Medulla oblongata (tissue), 1 donor: ENCODE measurements at regions not wholly inside any gene's neighbourhood (a gene's known extent, or its start where the extent isn't known, plus 50 kb on each side); places are given as distances from the start of the nearest gene placed in this dataset.

Source experiments
- DNase-seq: peaks from one replicate; pipeline ENCODE4 v3.0.0-alpha.2; 2015; ENCODE audit errors: extremely low spot score

DNA sequence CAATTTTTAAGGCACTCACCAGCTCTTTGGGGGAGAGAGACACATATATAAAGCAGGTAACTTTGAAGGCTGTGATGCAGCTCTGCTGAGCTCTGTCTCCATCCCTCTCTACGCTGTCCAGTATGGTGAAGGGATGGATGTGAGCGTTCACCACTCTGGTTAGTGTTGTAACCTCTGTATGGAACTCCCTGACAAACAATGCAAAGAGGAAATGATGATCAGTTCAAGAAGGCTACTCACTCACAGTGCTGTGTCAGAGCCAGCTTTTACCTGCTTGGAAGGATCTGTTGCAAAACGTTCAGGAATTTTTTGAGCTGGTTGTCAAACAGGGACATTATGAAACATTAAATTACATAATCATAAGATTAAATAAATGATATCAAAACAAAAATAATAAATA is 90.8 kb upstream of the SLC10A2 start:
- DNase-seq: no peak

DNA sequence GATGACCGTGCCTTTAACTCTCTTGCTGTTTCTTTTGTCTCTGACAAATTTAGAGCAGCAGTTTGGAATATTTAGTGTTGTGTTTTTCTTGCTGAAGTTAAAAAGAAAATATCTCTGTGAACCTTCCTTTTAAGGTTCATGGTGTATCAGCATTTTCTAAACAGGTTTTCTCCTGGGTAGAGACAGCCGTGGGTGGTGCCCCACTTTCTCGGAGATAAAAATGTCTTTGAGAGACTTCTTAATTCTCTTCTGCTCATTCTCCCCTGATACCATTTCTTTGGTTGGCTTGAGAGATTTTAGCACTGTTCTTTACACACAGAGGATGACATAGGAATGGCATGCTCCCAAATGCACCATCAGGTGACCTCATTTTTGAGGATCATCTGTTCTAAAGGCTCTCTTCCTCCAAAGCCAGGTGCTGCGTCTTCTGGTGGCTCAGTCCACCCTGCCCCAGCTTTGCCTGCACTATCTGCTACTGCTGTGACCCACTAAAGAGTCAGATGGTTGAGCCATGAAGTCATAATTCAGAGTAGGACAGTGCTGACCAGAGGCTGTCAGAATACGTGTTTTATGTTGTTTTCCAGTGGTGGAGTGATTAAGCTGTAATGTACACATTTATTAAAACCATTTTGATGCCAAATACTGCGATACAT is 90.3 kb upstream of the SLC10A2 start:
- DNase-seq: no peak

DNA sequence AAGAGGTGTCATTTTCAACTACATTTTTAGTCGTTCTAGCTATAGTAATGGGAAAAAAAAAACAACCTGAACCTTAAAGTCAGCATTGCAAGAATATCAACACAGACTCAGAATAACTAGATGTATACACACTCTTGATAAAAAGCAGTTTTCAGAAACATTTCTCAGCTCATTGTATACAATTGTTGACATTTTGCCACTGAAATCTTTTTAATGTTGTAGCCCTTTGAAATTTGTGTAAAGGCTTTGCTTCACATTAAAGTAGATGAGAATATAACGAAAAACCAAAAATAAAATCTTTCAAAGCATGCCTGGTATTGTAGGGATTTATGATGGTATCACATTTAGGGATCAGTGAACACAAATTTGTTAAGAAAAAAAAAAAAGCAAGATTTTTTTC is 87.2 kb upstream of the SLC10A2 start:
- DNase-seq: no peak

GRCh38 chr13:103147961-103148360 is 81.7 kb upstream of the SLC10A2 start:
- no peak for DNase-seq

GRCh38 chr13:103145442-103145841 is 79.2 kb upstream of the SLC10A2 start:
- DNase-seq: no peak

GRCh38 chr13:103143432-103143831 is 77.2 kb upstream of the SLC10A2 start:
- DNase-seq: no peak

- DNase-seq: no peak
Observed at GRCh38 chr13:103142151-103142550, 75.9 kb upstream of the SLC10A2 start.

DNA sequence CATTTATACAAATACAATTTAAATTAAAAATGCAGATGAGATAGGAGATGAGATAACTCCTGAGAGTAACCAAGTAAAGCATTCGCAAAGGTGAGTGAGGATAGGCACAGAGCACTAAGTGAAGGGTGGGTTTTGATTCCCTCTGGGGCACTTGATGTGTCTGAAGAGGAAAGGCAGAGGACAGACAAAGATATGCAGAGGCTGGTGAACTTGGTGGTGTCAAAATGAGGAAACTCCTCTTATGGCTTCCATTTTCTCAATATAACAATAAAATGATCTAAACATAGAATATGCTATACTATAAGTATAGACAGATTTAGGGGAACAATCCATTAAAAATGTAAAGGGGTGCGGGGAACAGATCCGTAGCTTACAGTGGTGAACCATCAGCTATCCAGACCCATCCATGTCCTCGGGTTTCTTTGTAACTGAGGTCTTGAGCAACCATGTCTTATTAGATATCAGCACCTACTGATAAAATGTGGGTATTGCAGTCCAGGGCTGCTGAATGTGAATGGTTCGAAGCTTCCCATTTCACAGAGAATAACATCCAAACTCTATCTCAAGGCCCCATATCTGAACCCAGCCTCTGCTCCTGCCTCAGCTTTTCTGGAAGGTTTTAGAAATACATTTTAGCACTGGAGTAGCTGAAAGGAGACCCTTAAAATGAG is 73.9 kb upstream of the SLC10A2 start:
- DNase-seq: peak; percentile 47

DNA sequence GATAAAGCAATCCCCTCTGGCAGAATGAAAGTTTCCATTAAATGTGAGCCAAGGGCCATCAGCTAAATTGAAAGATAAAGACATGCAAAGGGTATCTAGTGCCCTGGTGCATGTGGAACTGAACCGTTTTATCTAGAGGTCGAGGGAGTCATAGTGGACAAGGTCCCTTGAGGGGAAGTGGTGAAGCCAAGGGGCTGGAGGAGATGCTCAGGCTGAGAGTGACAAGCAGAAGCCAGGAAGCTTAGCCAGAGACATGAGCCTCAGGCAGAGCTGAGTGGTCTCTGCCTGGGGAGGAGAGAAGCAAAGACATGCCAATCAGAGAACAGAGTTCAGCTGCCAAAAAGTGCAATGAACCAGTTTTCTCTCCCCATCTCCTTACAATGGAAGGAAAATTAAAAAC is 68.1 kb upstream of the SLC10A2 start:
- DNase-seq: no peak

- no peak for DNase-seq
Observed at GRCh38 chr13:103133556-103133955, 67.3 kb upstream of the SLC10A2 start.

DNA sequence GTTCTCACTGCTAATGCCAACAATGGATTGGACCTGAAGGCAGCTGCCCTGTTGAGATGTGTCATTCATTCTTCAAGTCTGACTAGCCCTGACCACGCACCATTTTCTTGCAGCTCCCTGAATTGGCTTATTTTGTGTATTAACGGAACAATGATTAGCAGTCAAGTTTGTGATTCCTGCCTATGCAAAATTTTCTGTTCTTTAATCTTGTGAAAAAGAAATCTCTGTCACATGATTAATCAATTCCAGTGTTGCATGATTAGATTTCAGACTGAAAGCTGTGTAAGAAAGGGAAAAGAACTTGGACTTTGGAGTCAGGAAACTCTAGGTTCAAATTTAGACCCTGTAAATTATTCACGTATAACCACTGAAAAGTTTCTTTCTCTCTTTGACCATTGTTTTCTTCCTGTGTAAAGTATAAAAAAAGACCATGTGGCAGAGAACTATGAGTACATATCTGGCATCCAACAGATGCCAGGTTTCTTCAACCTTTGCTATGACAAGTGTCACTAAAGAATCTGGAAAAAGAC is 64.5 kb upstream of the SLC10A2 start:
- no peak for DNase-seq

GRCh38 chr13:103130146-103130545 is 63.9 kb upstream of the SLC10A2 start:
- DNase-seq: no peak
